GM18951 (cell line): ENCODE measurements at regions not wholly inside any gene's neighbourhood (a gene's known extent, or its start where the extent isn't known, plus 50 kb on each side); places are given as distances from the start of the nearest gene placed in this dataset.
"Not testable (repeated sequence)": the region's sequence is repeated elsewhere in the genome, so short reads cannot be mapped to it uniquely, and the experiment has no call there.

ENCODE experiments used
- POLR2A ChIP-seq: IDR thresholded peaks from 4 replicates; pipeline ENCODE4 v1.6.1; 2011; ENCODE audit warnings: mild to moderate bottlenecking; ENCODE audit not compliant: insufficient read length, insufficient read depth; ENCODE audit errors: extremely low read depth
- in situ Hi-C: fragments of 300-500 bp; cut with MboI; formaldehyde crosslinking; loops from one replicate; pipeline ENCODE4 v1.12.0; 2022; ENCODE audit warnings: low sequenced_read_pairs, mixed read lengths, inconsistent platforms; ENCODE audit not compliant: unreplicated experiment

DNA sequence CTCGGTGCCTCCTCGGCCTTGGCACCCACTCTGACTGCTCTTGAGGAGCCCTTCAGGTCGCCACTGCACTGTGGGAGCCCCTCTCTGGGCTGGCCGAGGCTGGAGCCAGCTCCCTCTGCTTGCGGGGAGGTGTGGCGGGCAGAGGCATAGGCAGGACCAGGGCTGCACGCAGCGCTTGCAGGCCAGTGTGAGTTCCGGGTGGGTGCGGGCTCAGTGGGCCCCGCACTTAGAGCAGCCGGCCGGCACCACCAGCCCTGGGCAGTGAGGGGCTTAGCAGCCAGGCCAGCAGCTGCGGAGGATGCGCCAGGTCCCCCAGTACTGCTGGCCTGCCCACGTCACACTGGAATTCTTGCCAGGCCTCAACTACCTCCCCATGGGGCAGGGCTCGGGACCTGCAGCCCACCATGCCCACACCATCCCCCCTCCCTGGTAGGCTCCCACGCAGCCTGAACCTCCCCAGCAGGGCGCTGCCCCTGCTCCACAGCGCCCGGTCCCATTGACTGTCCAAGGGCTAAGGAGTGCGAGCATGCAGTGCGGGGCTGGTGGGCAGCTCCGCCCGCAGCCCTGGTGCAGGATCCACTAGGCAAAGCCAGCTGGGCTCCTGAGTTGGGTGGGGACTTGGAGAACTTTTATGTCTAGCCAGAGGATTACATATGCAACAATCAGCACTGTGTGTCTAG lies 602.9 kb upstream of the ST8SIA4 start:
- in situ Hi-C loops, result no loop called here
- no peak for TF ChIP-seq POLR2A

DNA sequence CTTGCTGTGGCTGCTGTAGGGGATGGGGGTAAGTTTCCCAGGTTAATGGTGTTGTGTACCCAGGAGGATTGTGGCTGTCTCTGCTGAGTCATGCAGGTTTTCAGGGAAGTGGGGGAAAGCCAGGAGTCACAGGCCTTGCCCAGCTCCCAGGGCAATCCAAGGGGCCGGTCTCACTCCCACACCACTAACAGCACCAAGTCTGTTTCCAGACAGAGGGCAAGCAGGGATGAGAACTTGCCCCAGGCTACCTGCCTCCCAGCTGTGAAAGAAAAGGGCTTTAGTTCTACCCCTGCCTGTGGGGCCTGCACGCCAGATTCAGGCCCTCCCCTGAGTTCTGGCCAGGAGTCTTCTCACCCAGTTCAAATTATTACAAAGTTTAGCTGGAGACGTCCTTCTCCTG lies 579.8 kb upstream of the ST8SIA4 start:
- TF ChIP-seq POLR2A, result no peak
- in situ Hi-C loops, result no loop called here

DNA sequence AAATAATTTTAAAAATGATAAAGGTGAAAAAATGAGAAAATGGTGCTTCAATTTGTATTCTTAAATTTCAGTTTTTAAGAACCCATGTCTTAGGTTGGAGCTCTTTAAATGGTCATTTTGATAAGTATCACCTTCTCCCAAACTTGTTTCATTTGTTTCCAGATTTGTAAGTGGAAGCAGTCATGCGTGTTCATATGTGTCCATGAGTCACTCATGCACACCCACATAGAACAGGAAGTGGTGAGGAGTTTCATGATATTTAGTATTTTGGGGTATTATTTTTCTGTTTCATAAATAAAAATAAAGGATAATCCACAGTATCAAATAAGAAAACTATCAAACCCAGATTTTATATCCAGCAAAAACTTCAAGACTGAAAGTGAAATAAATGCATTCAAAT lies 570.4 kb upstream of the ST8SIA4 start:
- in situ Hi-C loops, result no loop called here

DNA sequence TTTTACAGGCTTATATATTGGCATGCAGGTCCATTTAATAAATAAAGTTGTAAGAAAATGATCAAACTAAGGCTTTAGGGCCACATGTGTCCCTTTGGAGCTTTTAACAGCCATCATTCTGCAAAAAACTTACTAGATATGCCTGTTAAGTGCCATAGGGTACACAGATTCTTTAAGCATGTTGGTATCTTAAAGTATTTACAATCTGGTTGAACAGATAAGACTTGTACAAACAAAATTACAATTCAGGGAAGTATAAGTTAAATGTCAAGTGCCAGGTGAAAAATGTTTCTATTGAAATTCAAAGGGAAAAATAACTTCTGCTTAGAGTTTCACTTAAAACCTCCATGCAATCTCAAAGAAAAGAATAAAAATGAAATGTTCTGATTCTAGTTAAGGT lies 558.4 kb upstream of the ST8SIA4 start:
- in situ Hi-C loops, result no loop called here
- TF ChIP-seq POLR2A, result no peak

More for the DNA sequence above, 570.4 kb upstream of the ST8SIA4 start:
- TF ChIP-seq POLR2A, result no peak

DNA sequence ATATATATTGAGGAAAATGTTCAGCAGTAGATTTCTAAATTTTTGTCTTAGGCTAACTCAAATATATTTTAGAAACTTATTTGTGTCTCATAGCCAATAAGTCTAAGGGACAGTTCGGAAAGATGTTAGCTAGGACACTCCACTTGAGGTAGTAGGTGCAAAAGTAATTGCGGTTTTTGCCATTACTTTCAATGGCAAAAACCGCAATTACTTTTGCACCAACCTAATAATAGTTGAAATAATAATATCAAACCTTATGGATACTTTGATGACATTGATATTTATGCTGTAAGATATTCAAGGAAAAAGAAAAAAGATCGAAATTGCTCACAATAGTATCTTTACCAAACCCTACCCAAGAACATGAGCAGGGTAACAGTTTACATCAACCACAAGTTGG lies 555.5 kb upstream of the ST8SIA4 start:
- no peak for TF ChIP-seq POLR2A
- in situ Hi-C loops, result no loop called here

DNA sequence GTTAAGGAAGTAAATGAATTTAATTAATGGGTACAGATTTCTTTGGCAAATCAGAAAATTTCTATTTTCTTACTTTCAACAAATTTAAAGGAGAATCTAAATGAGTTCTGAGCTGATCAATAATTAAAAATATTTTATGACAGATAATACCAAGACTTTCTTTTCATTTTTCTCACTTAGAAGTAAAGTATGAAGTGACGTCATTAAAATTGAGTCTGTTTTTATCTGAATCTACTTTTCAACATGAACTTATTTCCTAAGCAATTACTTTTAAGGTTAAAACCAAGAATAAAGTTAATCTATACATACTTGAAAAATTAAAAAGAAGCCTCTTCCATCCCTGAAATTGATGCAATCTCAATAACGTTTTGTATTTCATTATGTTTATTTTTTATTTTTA lies 552.8 kb upstream of the ST8SIA4 start:
- TF ChIP-seq POLR2A, result no peak
- in situ Hi-C loops, result no loop called here

DNA sequence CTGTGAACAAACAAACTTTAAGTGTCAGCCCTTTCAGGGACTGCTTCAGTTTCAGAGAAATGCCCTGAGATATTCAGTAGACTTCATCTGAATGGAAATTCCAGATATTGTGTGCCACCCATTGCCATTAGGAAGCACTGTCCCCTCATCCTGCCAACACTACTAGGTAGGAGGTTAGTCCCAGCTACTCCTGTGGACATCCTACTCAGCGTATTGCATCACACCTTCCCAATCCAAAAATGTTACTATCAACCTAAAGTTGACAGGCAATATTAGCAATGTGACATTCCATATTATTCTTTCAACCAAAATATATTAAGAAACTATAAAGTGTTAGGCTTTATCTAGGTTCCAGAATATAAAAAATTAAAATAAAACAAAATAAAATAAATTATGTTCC lies 552.0 kb upstream of the ST8SIA4 start:
- TF ChIP-seq POLR2A, result no peak
- in situ Hi-C loops, result no loop called here

DNA sequence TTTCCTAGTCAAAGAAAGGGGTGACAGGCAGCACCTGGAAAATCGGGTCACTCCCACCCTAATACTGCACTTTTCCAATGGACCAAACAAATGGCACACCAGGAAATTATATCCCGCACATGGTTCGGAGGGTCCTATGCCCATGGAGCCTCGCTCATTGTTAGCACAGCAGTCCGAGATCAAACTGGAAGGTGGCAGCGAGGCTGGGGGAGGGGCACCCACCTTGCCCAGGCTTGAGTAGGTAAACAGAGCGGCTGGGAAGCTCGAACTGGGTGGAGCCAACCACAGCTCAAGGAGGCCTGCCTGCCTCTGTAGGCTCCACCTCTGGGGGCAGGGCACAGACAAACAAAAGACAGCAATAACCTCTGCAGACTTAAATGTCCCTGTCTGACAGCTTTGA lies 539.2 kb upstream of the ST8SIA4 start:
- in situ Hi-C loops, result not testable (repeated sequence)

DNA sequence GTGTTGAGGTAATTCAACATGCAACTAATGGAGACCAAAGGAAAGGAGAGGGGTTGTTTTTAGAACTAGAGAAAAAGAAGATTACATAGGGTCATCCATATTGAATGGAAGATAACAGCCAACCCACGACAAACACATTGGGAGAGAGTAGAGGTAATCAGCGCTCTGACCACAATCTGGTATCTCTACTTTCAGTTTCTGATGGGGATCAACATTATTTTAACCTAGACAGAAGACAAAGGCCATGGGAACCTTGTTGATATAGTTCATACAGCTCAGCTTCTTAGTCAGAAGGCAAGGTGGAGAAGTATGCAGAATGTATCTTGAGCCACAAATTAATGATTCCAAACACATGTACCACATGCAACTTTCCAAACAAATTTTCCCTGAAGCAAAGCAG lies 537.1 kb upstream of the ST8SIA4 start:
- in situ Hi-C loops, result no loop called here
- no peak for TF ChIP-seq POLR2A

DNA sequence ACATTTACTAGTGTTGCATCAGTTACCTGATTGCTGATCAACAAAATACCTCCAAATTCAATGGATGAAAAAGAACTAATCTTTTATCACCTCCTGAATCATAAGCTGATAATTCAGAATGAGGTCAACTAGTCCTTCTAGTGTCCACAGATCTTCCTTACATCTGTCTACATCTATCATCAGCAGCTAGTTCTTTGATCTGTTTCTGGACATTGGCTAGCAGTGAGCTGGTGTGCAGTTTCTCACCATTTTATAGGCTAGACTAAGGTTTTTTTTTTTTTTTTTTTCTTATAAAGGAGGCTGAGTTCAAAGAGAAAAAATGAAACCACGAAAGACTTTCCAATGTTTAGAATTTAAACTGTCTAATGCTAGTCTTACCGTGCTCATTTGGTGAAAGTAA lies 534.3 kb upstream of the ST8SIA4 start:
- in situ Hi-C loops, result no loop called here
- TF ChIP-seq POLR2A, result no peak

DNA sequence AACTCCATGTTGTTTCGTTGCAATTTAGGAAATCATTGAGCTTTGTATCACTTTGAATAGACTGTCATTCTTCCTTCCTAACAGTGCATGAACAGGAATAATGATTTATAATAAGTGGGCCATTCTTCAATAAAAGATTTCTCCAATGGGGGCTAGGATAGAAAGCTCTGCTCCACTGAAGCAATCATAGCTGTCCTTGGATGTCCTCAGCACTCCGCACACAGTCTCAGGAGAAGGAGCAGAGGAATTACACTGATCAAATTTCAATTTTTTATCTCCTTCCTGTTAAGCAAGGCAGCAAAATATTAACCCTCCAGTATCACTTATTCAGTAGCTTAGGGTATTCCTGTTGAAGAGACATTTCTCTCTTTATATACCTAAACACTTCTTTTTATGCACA lies 532.7 kb upstream of the ST8SIA4 start:
- no peak for TF ChIP-seq POLR2A
- in situ Hi-C loops, result no loop called here

DNA sequence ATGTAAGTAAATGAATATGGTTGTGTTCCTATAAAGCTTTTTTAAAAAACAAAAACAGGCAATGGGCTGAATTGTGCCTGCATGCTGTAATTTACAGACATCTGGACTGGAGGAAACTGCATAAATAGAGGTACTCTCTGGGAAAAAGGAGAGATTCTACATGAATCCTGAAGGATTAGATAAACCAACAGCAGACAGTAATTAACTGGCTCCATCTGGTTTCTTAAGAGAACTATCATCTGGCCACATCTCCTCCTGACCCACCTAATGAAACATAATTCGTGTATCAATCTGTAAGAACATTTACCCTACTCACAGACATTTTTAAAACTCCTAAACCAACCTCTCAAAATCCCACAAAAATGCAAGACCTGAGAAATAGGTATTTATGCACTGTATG lies 528.1 kb upstream of the ST8SIA4 start:
- in situ Hi-C loops, result no loop called here
- TF ChIP-seq POLR2A, result no peak

DNA sequence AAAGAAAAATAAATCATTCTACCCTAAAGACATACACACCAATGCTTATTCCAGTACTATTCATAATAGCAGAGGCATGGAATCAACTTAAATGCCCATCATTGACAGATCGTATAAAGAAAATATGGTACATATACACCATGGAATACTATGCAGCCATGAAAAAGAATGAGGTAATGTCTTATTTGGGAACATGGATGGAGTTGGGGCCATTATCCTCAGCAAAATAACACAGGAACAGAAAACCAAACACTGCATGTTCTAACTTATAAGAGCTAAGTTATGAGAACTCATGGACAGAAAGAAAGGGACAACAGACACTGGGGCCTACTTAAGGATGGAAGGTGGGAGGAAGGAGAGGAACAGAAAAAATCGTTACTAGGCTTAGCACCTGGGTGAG lies 527.5 kb upstream of the ST8SIA4 start:
- in situ Hi-C loops, result no loop called here
- no peak for TF ChIP-seq POLR2A

DNA sequence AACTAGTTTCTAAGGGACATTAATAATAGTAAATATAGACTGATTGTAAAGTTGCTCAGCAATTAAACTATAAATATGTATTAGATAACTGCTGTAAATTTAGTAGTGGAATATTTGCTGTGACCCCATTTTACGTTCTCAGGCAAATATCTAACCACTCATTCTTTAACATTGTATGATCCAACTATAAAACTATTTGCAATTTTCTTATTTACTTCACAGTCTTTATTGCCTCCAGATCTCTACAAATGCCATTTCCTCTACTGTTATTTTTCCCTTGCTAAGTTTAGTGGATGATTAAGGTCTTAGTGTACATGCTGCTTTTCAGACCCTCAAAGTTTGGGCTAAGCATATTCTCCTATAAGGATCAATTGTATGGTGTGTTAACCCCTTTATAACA lies 526.2 kb upstream of the ST8SIA4 start:
- in situ Hi-C loops, result no loop called here
- no peak for TF ChIP-seq POLR2A

DNA sequence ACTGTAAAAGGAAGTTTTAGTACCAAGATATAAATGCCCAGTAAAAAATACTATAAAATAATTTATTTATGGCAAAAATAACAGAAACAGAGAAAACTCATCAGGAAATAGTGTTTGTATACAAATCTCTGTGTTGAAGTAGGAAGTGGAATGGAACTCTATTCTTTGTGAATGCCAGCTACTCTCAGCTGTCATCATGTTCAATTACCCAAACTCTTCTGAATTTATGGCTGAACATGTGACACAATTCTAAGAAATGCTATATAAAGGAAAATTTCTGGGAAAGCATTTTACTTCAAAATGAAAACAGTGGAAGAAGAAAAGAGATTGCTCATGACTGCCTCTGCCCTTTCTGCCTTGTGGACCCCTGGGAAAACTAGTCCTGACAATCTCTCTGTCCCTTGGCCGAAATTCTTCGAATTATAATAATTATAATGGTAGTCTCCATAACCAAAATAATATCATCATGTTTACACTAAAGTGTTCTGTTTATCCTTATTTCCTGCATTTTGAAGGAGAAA lies 522.3 kb upstream of the ST8SIA4 start:
- in situ Hi-C loops, result no loop called here
- TF ChIP-seq POLR2A, result no peak
